Endothelial cell of hepatic sinusoid (primary cell): ENCODE measurements at regions not wholly inside any gene's neighbourhood (a gene's known extent, or its start where the extent isn't known, plus 50 kb on each side); places are given as distances from the start of the nearest gene placed in this dataset.

Source experiments
- in situ Hi-C: cut with HindIII; loops from 2 replicates; pipeline ENCODE4 v1.10.0; 2017; ENCODE audit warnings: low sequenced_read_pairs

GRCh38 chr18:78566065-78566464 is 413.6 kb upstream of the SALL3 start:
- in situ Hi-C loops: no loop called here

DNA sequence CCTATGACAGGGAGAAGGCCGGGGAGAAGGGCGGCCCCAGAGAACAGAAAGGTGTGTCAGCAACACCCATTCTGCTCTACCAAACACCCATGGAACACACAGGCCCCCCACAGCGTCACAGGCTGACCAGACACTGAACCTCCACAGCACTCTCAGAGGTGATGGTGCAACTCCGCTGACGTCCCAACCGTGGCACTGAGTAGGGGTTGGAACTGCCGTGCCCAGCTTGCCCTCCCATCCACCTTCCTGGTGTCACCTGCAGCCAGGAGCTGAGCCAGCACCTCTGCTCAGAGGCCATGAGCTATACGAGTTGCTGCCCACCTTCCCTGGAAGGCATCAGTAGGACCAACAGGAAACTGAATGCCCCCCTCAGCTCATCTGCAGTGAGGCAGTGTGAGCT is 412.9 kb upstream of the SALL3 start:
- in situ Hi-C loops: no loop called here

DNA sequence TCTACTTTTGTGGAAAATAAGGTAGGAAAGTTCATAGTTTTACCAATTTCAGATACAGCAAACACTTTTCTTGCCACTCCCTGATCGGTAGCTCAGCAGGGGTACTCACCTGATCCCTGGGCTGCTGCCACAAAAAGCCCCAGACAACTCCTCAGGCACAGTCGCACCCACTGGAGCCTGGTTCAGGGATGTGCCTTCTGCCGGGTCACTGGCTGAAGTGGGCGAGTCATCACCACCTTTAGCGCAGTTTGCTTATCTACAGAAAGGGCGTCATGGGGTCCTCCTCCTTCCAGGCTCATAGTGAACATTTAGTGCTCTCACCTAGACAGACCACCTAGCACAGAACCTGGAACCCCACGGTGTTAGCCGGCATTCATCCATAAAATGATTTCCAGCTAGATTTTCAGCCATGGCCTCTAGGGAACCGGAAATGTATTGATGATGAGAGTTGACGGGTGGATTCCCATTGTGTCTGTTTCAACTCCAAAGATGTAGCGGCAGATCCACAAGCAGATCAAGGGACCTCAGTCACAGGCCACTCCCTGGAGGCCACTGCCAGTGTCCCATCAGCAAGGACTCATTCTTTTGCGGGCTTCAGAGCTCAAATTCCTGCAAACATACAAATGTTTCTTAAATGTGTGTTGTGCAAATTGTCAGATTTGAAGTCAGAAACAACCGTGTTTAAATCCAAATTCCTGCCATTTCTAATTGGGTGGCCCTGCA is 408.4 kb upstream of the SALL3 start:
- in situ Hi-C loops: no loop called here

GRCh38 chr18:78571831-78572347 is 407.7 kb upstream of the SALL3 start:
- in situ Hi-C loops: no loop called here

- in situ Hi-C loops: no loop called here
Measured at GRCh38 chr18:78573773-78574172, 405.8 kb upstream of the SALL3 start.

GRCh38 chr18:78576967-78577366 is 402.7 kb upstream of the SALL3 start:
- in situ Hi-C loops: no loop called here

GRCh38 chr18:78579449-78579848 is 400.2 kb upstream of the SALL3 start:
- in situ Hi-C loops: no loop called here

- in situ Hi-C loops: no loop called here
Measured at GRCh38 chr18:78579854-78580577, 399.6 kb upstream of the SALL3 start.

GRCh38 chr18:78580835-78581339 is 398.7 kb upstream of the SALL3 start:
- in situ Hi-C loops: no loop called here

GRCh38 chr18:78582181-78582709 is 397.4 kb upstream of the SALL3 start:
- in situ Hi-C loops: no loop called here

GRCh38 chr18:78582898-78583738 is 396.5 kb upstream of the SALL3 start:
- in situ Hi-C loops: no loop called here

GRCh38 chr18:78583739-78584458 is 395.7 kb upstream of the SALL3 start:
- in situ Hi-C loops: no loop called here

GRCh38 chr18:78584459-78585022 is 395.1 kb upstream of the SALL3 start:
- in situ Hi-C loops: no loop called here

DNA sequence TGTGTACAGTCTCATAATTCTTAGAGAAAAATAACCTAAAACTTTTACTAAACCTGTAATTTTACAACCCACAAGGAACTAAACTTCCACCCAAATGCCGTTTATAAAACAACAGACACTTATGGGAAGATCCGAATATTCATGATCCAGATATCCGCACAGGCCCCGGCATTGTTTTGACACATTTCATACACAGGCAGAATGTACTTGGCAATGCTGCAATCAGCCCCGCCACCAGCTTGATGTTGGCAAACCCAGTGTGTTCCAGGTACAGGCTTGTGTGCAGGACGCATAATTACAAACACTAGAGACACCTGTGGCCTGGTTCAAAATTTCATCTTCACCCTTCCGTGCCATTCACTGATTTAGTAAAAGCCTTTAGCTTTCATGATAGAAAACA is 393.0 kb upstream of the SALL3 start:
- in situ Hi-C loops: no loop called here

DNA sequence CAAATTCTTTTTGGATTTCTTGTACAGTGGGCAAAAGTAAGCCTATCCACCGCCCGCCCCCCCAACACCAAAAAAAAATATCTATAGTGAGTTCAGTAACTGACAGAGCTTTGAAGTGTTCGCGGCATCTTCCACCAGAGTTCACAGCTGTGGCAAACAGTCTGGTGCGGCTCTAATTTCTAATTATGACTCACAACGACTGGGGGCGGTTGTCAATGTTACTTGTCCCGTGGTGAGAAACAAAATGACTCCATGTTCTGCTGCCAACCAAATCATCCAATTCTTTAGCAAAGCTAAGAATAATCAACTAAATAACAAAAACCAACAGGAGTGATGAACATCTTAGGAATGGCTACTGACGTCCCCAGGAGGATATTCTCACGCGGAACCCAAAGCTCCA is 392.5 kb upstream of the SALL3 start:
- in situ Hi-C loops: no loop called here

GRCh38 chr18:78587626-78588600 is 391.7 kb upstream of the SALL3 start:
- in situ Hi-C loops: no loop called here

DNA sequence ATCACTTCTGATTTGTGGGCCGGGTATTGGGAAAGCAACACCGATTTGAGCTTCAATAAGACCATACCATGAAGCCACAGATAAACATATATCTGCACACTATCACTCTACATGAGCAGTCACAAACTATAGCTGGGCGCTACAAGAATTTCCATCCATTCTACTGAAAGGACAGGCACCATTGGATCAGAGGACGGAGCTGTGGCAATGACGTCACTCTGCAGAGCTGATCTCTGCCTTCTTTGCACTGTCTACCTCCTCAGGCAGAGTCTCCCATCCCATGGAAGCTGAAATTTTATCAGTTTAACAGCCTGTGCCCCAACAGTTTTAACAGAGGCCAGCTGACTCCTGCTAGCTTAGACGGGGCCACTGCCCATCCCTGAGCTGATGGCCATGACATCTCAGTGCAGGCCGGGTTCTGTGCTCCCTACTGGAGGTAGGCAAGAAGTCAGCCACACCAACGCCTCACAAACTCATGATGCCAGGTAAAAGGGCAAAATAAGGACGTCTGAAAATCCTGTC is 389.6 kb upstream of the SALL3 start:
- in situ Hi-C loops: no loop called here

GRCh38 chr18:78595453-78595852 is 384.2 kb upstream of the SALL3 start:
- in situ Hi-C loops: loop anchor here (5.0 kb wide), 1 partner anchor 47 kb away; no protein-coding TSS in a partner anchor
